ENCODE measurements at regions not wholly inside any gene's neighbourhood (a gene's known extent, or its start where the extent isn't known, plus 50 kb on each side); places are given as distances from the start of the nearest gene placed in this dataset.

GRCh38 chr15:70150405-70150747 is 52.7 kb upstream of the TLE3 start:
- peaks cover 0 to 2% (median 0%) of the 10 kb centered on the region in 4 experiments; a peak in 1 of 7 replicates for H3K27me3 ChIP-seq (replicated peaks in 1 of 4; ENCODE audit: control insufficient read depth in 3 of 4, extremely low read depth in 1 of 4, insufficient read depth in 3 of 4, low read length in 3 of 4)
- ChIA-PET POLR2A (ENCODE audit: partially characterized antibody) (interaction anchor here (1.3 kb wide), 1 partner anchor 51 kb away, joined by 3 read pairs; no protein-coding TSS in a partner anchor), CTCF (ENCODE audit: partially characterized antibody) (interaction anchor here (3.3 kb wide), 1 partner anchor 32 kb away, joined by 12 read pairs; no protein-coding TSS in a partner anchor)
- H3K23ac ChIP-seq (ENCODE audit: insufficient read length), result no peak overlapping the region
- H3K9me3 ChIP-seq (ENCODE audit: insufficient read depth in 2 of 2, low read depth in 1 of 2, low read length in 1 of 2), result no peaks in the 10 kb centered on the region
- no peak overlapping the region for H3K56ac ChIP-seq (replicated peaks; ENCODE audit: insufficient read length, low read depth, low read length)
- H2BK20ac ChIP-seq (ENCODE audit: low read length), result no peak overlapping the region
- H3K18ac ChIP-seq (ENCODE audit: extremely low read depth, low read length), result no peak overlapping the region
- H2AFZ ChIP-seq (ENCODE audit: low read length), result no peak overlapping the region
- peaks cover 0 to 14% (median 7%) of the 10 kb centered on the region in 4 experiments; a peak in 4 of 7 replicates for H3K4me1 ChIP-seq (replicated peaks in 1 of 4; ENCODE audit: control insufficient read depth in 3 of 4, insufficient read depth in 4 of 4, low read length in 3 of 4)
- no peak overlapping the region for H3K4ac ChIP-seq (replicated peaks; ENCODE audit: insufficient read length, low read depth, low read length)
- no peak overlapping the region for H3K14ac ChIP-seq (ENCODE audit: insufficient read length)
- no peaks in the 10 kb centered on the region for H4K20me1 ChIP-seq (replicated peaks in 1 of 2; ENCODE audit: control insufficient read depth in 1 of 2, insufficient read depth in 2 of 2, low read length in 2 of 2)
- H2BK15ac ChIP-seq (ENCODE audit: low read length), result no peak overlapping the region
- no peak overlapping the region for H3K9ac ChIP-seq (replicated peaks in 1 of 4; ENCODE audit: extremely low read depth in 1 of 4, low read depth in 3 of 4, low read length in 3 of 4)
- no peak overlapping the region for H4K5ac ChIP-seq (ENCODE audit: insufficient read length, low read depth, low read length)
- no peak overlapping the region for H2BK5ac ChIP-seq (ENCODE audit: low read depth, low read length)
- H4K91ac ChIP-seq (replicated peaks; ENCODE audit: insufficient read length, low read length), result no peak overlapping the region
- TF ChIP-seq CHD1 (IDR thresholded peaks at IDR 0.05; ENCODE audit: low read depth, low read length) (no peak), SP4 (IDR thresholded peaks at IDR 0.05; ENCODE audit: low read length) (no peak)
- no peak overlapping the region for H3K4me3 ChIP-seq (ENCODE audit: extremely low read depth in 1 of 4, insufficient read depth in 2 of 4, low read depth in 3 of 4, low read length in 4 of 4)
- H3K36me3 ChIP-seq (ENCODE audit: control insufficient read depth in 2 of 4, insufficient read depth in 4 of 4, low read length in 3 of 4), result no peaks in the 10 kb centered on the region
- FAIRE-seq (no peak), DNase-seq (ENCODE audit: low read depth in 1 of 2, low spot score in 2 of 2) (no peak)
- no peak overlapping the region for H4K8ac ChIP-seq (ENCODE audit: extremely low read depth, insufficient read depth, low read length)
- no peak overlapping the region for H2AK5ac ChIP-seq (ENCODE audit: low read depth, low read length)
- no peaks in the 10 kb centered on the region for H3K79me2 ChIP-seq (ENCODE audit: control insufficient read depth in 1 of 2, insufficient read depth in 2 of 2, low read length in 2 of 2)
- H2BK120ac ChIP-seq (replicated peaks; ENCODE audit: low read depth, low read length), result no peak overlapping the region
- H3K79me1 ChIP-seq (ENCODE audit: low read depth, low read length), result no peaks in the 10 kb centered on the region
- H2BK12ac ChIP-seq (ENCODE audit: low read depth, low read length), result no peak overlapping the region
- no peaks in the 10 kb centered on the region for H3K23me2 ChIP-seq (ENCODE audit: low read depth, low read length)
- no peak overlapping the region for H3K4me2 ChIP-seq (ENCODE audit: insufficient read depth in 1 of 2, low read depth in 2 of 2, low read length in 2 of 2)
- H3K27ac ChIP-seq (ENCODE audit: low read depth, low read length), result no peak overlapping the region

Measured in H1 (cell line).